GM21423 (cell line): ENCODE measurements at regions not wholly inside any gene's neighbourhood (a gene's known extent, or its start where the extent isn't known, plus 50 kb on each side); places are given as distances from the start of the nearest gene placed in this dataset.
A peak's percentile ranks its signal among the peaks of the same experiment; 100 is the strongest.

Experiments used
- ATAC-seq: cut with Tn5 transposase; IDR thresholded peaks from one replicate; pipeline ENCODE4 v1.9.1; 2021; ENCODE audit warnings: mild to moderate bottlenecking, moderate library complexity; ENCODE audit not compliant: unreplicated experiment

DNA sequence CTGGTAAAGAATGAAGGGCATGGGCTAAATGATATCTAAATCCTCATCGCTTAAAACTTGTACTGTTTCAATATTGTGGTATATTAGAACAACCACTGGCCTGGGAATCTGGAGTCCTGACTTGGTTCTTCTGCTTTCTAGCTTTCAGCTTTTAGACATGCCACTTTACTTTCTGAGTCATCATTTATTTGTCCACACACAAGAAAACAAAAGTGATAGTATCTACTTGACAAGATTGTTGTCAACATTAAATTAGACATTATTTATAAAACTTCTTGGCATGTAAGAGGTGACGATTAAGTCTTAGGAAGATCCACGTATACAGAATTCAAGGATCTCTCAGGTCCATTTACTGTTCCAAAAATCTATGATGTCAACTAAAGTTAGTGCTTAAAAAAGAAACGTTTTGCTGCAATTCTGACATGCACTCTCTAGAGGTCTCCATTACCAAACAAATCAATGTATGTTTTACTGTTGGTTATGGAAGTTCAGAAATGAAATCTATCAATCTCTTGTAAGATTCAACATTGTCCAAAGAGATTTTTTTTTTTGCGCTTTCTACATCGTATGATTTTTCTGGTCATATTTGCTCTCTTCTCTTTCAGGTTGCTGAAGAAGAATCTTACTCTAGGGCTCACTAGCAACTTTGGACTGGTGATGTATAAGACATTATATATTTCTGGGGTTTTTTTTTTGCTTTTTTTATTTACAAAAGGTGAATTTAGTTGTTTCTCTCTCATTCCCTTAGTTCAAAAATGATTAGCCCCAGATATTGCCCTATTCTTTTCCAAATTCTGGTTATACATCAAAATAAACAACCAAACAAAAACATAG lies 53.6 kb upstream of the DYNC1I1 start:
- no peak for ATAC-seq

DNA sequence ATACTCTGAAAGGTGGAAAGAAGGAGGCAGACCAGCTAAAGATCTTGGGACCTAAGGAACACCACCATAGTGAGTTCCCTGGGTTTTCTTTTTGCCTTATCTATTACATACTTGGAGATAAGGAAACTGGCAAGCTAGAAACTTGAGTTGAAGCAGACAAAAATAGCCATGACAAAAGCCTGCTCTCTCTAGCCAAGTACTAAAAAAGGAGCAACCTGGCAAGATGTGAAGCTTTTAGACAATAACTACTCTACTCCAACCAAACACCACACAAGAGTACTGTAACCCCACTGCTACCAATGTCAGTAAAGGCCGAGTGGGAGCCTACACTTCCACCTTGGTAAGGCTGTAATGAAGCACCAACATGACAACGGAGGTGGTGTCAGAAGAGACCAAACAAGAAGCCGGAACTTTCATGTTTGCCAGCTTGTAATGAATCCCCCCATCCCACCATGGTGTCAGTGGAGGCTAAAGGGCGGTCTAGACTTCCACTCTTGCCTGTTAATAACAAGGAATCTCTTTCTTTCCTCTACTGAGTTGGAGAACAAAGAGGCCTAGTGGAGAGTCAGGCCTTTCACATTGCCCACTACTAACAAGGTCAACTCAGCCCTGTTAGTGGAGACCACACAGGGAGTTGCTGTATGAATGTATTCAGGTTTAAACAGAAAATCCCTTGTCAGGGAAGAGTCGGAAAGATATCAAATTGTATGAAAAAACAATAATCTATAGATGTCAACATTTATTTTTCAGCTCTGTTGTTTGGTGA lies 55.8 kb upstream of the DYNC1I1 start:
- no peak for ATAC-seq

DNA sequence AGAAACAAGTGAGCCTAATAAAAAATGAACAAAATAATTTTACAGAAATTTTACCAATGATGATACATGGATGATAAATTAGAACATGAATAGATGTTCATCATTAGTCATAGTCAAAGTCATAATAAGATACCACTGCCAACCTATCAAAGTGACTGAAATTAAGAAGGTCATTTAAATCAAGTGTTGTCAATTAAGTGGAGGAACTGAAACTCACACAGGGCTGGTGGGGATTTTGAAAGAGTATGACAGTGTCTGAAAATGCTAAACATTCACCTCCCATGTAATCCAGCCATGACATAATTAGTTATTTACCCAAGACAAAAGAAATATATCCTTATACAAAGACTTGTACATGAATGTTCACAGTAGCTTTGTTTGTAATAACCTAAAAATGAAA lies 57.1 kb upstream of the DYNC1I1 start:
- ATAC-seq = peak; percentile 93

DNA sequence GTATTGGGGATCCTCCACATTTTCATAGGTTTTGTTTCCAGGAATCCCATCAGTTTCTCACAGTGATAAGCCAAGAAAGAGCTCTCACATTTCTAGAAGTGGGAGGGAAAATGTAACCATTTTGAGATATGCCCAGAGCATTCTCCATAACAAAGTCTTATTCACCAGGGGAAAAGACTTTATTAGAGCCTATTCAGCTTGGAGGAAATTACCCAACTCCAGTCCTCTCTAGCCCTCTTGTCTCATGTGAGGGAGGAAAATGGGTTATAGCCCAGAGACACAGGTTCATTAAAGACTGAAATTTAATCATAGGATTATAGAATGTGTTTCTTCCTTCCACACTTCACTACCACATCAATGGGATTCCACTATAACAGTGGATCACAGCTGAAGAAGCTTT lies 61.6 kb upstream of the DYNC1I1 start:
- ATAC-seq = no peak

DNA sequence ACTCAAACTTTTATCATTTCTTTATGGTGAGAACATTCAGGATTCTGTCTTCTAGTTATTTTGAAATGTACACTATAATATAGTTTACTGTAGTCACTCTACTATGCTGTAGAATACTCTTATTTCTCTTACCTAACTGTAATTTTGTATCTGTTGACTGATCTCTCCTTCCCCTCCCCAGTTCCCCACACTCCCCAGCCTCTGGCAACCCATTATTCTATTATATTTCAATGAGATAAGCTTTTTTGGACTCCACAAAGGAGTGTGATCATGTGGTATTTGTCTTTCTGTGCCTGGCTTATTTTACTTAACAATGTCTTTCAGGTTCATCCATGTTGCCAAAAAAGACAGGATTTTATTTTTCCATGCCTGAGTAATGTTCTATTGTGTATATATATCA lies 71.4 kb upstream of the DYNC1I1 start:
- ATAC-seq = no peak

DNA sequence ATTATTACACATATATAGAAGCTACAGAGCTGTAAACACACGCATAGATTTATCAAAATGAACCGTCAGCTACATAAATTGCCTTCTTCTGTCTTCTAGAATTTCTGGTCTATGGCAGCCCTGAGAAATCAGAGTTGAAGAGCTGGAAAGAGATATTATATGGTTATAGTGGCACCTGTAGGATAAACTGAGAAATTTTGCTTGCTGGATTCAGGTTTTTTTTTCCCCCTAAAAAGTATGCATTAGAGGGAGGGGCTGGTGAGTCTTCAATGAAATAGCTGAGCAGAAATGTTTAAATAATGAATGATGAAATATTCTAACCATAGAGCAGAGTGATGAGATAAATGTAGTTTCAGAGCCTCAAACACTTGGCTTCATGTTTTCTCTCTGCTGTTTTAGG lies 78.0 kb upstream of the DYNC1I1 start:
- ATAC-seq = no peak

DNA sequence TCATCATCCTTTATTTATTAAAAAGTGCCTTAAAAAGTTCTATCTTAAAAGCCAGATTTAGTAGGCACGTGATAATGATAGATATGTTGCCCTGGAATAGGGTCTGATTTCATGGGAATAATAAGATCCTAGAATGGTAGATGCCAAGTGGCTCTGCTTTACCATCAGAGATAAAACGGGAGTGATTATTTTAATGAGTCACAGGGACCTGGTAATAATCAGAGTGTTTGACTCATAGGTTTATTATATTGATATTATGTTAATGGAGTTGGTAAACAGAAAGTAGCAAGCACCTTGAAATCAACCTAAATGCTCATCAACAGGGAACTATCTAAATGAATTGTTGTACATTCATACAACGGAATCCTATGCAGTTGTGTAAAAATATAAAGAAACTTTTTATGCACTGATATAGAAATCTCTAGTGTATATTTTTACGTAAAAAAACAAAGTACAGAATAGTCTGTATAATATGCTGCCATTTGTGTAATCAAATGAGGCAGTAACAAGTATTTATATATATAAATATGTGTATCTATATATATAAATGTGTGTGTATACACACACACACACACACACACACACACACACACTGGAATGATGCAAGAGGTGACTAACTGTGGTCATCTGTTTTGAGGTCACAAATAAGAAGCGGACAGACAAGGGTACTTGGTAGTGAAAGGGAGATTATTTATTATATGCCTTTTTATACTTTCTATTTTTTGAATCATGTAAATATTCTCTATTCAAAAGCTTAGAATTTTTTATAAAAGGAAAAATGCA lies 78.6 kb upstream of the DYNC1I1 start:
- no peak for ATAC-seq

DNA sequence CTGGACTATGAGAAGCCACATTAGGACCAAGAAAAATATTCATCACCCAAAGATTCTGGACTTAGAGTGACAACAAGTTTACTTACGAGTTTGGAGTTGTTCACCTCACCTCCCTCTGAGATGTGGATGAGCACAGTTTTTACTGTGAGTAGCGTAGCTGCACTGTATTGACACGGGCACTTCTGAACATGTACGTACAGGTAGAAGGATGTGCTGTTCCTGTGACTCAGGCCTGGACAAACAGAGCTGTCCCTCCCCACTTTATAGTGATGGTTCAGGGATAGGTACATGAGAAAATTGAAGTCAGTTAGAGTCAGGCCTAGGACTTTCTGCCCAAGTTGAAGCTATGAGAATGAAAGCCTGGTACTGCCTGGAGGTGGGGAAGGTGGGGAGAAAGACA lies 80.9 kb upstream of the DYNC1I1 start:
- ATAC-seq = no peak

DNA sequence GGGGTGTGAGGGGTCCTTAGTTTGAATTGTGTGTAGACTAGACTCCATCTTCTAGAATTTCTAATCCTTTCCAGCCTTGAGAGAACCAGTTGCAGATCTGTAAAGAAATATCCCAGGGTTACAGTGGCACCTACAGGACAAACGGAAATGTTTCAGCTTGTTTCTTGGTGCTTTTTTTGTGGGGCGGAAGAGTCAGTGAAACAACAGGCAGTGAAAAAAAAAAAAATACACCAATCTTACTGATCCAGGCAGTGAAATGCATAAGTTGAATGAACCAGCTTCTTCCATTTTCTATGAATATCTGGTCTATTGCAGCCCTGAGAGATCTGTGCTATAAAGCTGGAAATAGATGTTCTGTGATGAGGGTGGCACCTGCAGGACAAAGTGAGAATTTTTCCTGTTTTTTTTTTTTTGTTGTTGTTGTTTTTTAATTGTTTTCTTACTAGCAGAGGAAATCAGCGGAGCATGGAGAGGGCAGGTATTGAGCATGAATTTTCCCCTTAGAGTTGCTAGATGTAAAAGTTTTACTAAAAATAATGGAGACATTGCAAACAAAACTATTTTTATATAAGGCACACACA lies 81.9 kb upstream of the DYNC1I1 start:
- peak; percentile 72 for ATAC-seq

DNA sequence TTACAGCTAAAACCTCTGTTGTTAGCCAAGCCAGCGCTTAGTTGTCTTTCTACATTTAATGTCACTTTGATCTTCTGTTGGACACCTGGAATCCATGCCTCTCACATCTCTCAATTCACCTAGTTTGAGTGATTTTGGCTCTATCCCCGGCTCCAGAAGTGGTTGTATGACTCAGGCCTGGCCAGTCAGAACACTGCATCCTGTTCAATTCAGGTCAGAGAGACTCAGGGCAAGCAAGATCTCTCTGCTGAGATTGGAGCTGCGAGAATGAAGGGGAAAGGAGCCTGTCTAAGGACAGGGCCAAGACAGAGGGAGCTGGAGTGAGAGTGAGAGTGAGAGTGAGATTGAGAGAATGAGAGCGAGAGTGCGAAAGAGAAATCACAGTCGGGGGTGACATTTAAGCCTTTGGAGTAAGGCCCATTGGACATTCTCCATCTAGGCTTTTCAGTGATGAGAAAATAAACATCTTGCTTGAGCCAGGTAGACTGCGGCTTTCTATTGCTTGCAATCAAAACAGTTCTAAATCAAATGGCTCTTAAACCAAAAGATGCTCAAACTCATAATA lies 83.3 kb upstream of the DYNC1I1 start:
- ATAC-seq = no peak

DNA sequence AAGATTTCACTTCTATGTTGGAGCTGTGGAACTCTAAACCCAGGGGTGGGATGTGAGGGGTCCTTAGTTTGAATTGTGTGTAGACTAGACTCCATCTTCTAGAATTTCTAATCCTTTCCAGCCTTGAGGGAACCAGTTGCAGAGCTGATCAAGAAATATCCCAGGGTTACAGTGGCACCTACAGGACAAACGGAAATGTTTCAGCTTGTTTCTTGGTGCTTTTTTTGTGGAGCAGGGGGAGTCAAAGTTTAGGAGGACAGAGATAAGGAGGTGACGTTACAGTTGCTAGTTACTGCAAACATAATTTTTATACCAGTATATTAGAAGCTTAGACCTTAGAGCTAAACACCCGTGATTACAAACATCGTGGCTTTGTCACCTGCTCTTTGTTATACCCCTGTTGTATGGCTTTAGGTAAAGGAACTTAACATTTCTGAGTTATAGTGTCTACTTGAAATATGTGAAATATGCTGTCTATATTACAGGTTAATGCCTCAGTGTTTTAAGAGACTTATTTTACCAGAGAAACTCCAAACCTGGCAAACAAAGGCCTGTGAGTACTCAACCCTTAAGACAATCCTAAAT lies 84.5 kb upstream of the DYNC1I1 start:
- ATAC-seq = no peak

DNA sequence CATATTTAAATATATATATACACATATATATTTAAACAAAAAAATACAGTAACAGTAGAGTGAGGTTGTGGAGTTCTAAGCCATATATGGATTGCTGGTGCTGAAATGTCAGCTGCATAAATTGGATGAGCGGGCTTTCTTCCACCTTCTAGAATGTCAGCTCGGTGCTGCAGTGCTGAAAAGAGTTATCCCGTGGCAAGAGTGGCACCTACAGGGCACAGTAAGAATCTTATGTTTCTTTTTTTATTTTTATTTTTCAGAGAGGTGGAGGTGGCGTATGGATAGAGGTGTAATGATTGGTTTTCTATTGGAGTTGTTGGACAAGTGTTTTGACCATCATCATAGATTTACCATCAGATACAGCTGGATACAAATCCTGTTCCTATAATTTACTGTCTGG lies 86.2 kb upstream of the DYNC1I1 start:
- no peak for ATAC-seq

DNA sequence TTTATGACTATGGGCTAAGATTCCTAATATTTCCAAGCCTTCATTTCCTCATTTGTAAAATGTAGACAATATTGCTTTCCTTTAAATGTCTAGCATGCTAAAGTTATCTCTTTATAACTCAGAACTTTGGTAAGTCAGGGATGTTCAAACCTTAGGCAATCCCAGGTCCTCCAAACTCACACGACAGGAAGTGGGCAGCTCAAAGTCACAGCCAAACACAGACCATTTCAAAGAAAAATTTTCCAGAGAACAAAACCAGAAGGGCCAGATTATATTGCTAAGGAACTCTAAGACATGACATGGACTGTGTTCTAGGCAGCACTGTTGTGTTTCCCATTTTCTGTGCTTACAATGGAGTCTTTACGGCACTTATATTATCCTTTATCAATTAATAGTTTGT lies 87.8 kb upstream of the DYNC1I1 start:
- ATAC-seq = no peak

DNA sequence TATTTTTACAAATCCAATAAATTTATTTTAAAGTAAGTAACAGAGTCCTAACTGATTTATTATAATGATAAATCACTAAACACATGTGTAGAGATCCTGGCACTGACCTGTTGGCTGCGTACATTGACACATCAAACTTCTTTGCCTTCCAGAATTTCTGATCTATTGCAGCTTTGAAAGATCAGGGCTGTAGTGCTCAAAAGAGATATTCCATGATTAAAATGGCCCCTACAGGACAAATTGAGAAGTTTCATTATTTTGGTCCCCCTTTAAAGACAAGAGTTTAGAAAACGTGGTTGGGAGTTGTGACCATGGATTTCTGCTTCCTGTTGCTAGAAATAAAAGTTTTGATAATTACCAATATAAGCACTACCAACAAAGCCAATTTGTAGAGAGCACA lies 87.7 kb upstream of the PDK4 start:
- ATAC-seq = no peak

DNA sequence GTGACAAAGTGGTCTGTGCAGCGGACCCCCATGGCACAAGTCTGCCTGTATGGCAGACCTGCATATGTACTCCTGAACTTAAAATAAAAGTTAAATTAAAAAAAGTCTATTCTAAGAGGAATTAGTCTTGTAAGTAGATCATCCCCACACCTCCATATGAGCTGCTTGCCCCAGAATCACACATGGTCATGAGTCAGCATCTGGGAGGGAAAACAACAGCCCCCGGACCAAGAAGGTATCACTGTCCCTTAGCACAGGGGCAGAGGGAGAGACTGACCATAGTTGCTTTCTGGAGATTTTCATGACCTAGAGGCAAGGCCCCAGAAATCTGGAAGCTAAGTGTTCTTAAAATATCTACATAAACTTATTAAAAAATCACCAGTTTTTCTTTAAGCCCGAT lies 86.6 kb upstream of the PDK4 start:
- ATAC-seq = no peak

DNA sequence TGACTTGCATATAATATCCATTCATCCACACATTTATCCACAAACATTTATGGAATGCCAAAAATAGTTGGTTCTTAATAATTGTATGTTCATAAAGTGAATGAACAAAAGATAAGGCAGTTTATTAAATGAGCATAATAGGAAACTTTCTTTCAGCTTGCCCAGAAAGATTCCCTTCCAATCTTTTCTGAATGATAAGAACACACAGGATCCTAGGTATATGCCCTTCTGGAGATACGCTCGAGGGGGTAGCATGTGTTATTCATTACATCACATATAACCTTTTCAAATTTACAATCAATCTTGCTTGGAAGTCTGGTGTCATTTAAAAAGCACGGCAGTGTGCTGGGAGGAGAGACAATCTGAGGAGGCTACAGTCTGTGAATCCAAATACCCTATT lies 80.4 kb upstream of the PDK4 start:
- ATAC-seq = no peak

DNA sequence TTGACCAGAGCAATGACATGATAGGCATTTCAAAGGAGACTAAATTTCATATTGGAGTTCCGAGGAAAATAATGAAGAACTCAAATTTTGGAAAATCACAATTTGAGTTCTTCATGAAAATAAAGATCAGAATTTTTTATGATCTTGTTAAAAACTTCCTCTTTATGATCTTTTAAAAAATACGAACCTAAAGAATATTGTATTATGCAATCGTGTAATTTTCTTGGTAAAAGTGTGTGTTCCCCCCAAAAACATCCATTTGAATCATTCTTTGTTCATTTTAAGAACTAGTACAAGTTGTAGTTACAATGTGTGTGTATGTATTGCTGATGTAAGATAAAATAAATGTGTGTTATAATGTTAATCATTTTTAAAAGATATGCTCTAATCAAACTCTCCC lies 79.3 kb upstream of the PDK4 start:
- ATAC-seq = no peak

DNA sequence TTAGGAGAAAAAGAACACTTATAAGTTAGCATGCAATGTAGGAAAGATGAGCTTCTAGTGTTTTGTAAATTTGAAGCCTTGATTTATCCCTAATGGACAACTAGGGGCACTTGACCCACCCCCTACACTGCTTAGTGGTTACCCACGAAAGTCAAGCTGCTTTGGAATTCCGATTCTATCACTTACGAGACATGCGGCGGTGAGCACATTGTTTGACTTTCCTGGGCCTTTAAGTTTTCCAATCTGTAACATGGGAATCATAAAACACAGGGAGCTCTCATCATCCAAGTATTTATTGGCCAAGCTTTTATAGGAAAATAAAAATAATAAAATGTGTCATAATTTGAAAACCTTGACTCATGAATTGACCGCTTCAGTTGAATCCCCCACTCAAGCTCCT lies 78.7 kb upstream of the PDK4 start:
- ATAC-seq = no peak

DNA sequence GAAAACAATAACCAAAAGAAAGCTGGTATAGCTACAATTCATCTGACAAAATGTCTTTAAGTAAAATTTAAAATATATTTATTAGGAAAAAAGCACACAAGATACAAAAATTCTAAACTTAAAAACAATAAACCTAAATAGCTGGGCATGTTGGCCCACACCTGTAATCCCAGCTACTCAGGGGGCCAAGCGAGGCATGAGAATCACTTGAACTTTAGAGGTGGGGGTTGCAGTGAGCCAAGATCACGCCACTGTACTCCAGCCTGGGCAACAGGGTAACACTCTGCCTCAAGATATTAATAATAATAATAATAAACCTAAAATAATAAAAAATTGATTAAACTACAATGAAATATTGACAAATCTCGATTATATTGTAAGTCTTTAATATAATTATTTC lies 77.8 kb upstream of the PDK4 start:
- no peak for ATAC-seq

DNA sequence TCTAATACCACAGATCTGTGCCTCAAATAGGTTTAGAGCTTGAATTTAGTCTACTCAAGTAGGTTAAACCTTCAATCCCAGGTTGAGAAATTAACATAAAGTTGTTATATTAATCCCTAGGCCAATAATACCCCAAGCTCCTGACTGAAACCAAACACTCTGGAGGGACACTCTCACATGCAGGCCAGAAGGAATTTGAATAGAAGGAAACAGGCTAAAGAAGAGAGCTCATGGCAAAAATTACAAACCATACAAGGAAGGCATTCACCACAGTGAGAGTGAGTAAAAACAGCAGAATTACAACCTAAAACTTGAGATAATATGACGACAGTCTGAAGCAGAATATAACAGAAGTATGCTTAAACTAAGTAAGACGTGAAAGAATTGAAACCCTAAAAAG lies 76.1 kb upstream of the PDK4 start:
- ATAC-seq = no peak

DNA sequence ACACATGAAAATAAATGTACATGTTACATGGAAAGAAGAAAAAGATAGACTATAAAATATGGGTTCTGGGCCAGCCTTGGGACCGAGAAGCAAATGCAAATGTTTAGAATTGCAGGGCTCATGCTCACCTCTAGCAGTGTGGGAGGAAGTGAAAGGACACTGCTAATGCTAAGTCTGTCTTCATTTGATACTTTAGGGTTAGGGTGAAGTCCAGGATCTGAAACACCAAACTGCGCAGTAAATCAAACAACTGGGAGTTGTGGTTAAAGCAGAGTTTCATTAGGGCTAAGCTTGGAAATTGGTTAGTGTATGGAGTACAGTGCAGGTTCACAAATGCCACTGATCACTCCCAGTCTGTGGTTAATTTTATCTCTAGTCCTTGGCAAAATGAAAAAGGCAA lies 73.2 kb upstream of the PDK4 start:
- peak; percentile 67 for ATAC-seq
